ENCODE measurements at regions not wholly inside any gene's neighbourhood (a gene's known extent, or its start where the extent isn't known, plus 50 kb on each side); places are given as distances from the start of the nearest gene placed in this dataset.

DNA sequence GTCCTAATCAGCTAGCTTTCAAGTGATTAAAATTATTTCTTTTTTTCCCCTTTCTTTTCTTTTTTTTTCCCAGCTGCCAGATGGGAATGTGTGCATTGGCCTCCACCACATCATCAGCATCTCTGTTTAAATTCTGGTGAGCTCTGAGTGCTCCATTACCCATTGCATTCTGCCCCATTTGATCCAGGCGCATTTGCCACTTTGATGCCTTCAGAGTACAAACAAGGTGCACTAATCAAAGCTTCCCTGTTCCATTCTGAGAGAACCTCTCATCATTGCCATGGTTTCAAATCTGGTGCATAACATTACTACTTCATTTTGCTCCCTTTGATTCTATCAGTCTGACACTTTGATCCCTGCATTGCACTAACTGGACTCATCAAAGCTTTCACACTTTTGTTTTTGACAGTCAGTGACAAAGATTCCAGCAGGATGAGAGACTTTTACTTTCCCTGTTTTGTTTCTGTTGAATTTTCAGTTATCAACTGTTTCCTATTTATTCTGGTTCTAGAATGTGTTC is 238.8 kb upstream of the PCDH10 start:
- no peak for DNase-seq

DNA sequence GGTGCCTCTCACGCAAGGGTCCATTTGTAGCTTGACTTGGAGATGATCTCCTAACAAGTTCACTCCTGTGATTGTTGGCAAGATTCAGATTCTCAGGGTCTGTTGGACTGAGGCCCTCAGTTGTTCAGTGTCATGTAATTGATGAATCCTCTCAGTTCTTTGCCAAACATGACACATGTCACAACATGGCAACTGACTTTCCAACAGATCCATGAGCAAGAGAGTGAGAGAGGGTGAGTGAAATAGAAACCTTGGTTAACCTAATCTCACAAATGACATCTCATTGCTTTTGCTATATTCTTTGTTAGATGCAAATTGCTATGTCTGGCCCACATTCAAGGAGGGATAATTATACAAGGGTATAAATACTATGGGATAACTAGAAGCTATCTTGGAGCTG is 231.0 kb upstream of the PCDH10 start:
- DNase-seq, result no peak

DNA sequence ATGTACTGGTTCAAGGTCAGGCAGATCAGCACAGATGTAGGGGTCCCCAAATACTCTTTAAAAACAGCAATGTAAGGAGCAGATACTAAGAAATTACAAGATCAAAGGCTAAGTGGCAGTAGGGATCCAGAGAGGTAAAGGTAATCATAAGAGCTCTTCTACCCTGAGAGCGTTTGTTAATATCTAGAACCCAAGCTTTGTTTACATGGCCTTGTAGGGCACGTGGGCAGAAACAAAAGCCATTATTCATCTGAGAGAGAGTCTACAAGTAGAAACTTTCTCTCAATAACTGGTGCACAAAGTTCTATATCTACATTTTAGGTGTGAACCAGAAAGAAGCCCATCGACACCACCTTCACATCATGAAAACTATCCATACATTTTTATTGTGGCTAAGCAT is 225.6 kb upstream of the PCDH10 start:
- no peak for DNase-seq

GRCh38 chr4:132934911-132935310 is 214.2 kb upstream of the PCDH10 start:
- no peak for DNase-seq

- DNase-seq, result no peak
Observed at GRCh38 chr4:132955146-132955545, 193.9 kb upstream of the PCDH10 start.

DNA sequence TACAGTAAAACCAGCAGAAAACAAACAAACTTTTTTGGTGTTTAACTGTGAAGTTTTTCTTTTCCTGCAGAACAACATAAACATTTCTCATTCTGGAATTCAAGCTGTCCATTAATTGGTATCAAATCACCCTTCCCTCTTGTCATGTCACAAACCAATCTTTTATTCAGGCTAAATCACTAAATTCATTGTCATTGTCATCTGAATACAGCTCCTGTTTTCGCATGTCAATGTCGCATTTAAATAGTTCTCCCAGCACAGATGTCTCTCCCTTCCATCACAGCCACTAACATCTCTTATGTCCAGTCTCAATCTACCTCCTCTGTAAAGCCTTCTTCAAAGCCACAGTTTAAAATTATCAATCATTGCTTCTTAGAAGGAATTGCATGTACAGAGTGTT is 192.1 kb upstream of the PCDH10 start:
- DNase-seq, result no peak

- DNase-seq, result no peak
Observed at GRCh38 chr4:132958457-132959263, 190.4 kb upstream of the PCDH10 start.

DNA sequence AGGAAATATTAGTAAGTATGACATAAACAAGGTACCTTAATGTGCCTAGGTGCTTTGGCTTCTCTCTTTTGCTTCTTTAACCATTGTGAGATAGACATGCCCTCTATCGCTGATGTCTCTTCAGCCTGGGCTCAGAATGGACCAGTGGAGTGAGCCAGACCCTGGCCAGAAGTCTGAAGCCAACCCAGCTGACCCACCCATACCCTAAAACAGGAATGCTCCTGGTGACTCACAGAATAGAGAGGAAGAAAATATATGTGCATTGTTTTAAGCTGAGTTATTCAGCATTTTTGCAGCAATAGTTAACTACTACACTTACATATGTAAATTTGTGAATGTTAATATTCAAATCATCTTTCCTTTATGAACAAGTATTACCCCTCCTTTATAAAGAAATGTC is 167.5 kb upstream of the PCDH10 start:
- DNase-seq, result no peak

DNA sequence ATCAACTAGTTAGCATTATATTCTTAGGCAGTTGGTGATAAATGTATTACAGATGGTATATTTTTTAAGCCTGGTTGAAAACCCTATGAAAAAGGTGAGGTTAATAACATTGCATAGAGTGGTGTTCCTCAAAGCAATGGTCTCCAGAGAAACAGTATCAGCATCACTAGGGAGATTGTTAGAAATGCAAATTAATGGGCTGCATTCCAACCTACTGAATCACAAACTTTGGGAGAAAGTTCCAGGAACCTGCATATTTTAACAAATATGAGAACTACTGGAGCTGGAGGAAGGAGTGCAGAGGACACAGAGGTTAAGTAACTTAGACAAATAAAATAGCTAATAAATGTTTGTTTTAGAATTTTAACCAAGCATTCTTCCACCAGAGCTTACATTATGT is 166.9 kb upstream of the PCDH10 start:
- no peak for DNase-seq

DNA sequence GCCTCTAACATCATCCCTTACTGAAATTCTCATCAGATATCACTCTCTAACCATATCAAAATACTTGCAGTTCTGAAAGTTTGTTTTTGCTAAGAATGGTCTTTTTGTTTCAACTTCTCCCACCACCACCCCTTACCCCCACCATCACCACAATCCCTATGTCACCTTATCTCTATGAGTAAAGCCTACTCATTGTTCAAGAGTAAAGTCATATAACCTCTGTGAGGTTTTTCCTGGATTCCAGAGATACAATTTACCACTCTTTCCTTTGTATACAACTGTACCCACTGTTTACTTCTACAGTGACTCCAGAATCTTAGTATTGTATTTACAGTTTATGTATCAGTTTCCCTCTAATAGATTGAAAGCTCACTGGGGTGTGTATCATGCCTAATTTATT is 158.0 kb upstream of the PCDH10 start:
- DNase-seq, result no peak

DNA sequence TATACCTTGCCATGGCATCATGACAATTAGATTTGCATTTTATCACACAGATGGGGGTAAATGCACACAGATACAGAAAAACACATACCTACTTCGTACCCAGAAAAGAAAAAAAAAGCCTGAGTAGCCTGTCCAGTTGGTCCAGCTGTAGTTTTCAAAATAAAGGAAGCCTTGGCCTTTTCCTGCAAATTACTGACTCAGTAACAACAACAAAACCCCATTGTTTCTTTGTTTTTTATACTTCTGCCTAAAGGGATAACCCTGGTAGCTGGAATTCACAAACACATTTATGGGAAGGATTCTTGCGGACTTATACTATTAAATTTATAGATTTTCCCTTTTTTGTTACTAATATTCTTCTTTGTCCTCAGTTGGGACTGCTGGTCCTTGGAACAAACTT is 156.4 kb upstream of the PCDH10 start:
- DNase-seq, result no peak

GRCh38 chr4:132998585-132999230 is 150.4 kb upstream of the PCDH10 start:
- no peak for DNase-seq

DNA sequence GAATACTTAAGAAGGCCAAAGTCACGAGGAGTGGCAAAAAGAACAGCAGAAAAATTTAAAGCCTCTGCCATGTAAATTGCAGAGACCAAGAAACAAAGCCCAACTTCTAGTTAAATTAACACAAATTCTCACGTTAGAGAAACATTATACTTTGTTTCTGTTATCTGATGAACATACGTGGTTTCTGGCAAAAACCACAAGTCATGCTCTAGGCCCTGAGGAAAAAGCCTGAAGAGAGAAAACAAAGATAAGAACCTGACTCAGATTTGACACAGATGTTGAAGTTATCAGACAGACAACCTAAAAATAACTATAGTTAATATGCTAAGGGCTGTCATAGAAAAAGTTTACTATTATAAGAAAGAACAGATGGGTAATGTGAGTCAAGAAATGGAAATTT is 149.1 kb upstream of the PCDH10 start:
- DNase-seq, result no peak

- DNase-seq, result no peak
Observed at GRCh38 chr4:133003169-133003568, 145.9 kb upstream of the PCDH10 start.

- no peak for DNase-seq
Observed at GRCh38 chr4:133014473-133015135, 134.5 kb upstream of the PCDH10 start.

DNA sequence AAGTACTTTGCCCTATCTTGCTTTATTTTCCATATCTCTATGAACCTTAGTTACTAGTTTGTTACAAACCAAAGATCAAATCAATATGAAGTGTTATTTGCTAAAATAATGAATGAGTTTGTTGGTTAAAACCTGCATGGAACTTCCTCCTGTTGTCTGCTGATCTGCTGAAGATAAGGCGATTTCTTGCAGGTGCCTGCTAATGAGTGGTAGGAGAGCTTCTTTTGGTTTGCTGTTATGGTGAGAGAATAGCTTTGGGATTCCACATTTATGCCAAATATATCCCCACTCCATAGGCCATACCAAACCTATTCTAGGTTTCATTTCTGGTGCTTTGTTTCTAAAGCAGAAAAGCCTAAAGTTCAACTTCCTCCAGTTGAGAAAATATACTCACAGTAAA is 103.8 kb upstream of the PCDH10 start:
- no peak for DNase-seq

DNA sequence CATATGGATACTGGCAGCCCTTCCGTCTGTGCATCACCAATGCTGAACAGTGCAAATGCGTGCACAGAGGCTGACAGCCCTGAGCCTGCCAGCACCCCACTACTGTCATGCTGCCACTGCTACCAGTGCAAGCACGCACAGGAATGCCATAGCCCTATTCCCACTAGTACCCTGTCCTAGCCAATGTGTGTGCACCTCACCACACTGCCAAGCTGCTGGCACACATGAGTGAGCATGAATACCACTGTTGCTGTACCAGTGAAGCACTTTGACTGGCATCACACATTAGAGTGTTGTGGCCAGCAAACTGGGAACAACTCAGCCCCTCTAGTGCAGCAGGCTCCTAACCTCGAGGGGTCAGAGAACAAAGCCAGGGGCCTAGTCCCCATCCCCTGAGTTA is 102.9 kb upstream of the PCDH10 start:
- DNase-seq, result no peak

GRCh38 chr4:133058701-133059100 is 90.4 kb upstream of the PCDH10 start:
- DNase-seq, result no peak

GRCh38 chr4:133059117-133059516 is 90.0 kb upstream of the PCDH10 start:
- DNase-seq, result no peak

DNA sequence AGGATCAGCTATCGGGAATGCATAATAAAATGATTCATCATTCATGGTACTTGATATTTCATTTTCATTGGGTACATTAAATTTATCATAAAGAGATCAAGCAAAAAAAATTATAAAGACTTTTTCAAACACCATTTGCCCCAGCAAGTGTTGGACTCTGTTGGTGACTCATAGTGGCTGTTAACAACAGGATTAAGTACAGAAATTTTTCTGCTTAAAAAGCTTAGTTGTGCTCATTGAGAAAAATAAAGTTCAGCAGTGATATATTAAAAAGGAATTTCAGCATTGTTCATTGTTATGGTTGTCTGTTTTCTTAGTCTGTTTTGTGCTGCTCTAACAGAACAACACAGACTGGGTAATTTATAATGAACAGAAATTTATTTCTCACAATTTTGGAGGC is 86.2 kb upstream of the PCDH10 start:
- DNase-seq, result no peak

GRCh38 chr4:133068083-133068482 is 81.0 kb upstream of the PCDH10 start:
- no peak for DNase-seq

DNA sequence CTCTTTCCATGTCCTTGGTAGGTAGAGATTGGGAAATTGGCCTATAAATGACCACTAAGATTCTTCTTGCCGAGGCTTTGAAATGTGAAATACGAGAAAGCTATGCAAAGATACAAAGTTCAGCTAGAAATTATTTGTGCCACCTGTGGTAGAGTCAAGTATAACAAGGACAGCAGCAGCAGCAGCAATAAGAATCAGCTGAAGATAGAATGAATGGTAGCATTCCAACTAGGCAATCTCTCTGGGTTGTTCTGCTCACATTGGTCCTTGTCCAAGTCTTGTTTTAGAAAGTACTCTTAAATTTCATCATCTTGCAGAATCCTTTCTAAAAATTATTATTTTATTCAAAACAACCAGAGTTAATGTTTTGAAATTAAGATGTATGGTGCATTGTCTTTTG is 67.8 kb upstream of the PCDH10 start:
- no peak for DNase-seq

GRCh38 chr4:133084421-133084820 is 64.7 kb upstream of the PCDH10 start:
- no peak for DNase-seq

DNA sequence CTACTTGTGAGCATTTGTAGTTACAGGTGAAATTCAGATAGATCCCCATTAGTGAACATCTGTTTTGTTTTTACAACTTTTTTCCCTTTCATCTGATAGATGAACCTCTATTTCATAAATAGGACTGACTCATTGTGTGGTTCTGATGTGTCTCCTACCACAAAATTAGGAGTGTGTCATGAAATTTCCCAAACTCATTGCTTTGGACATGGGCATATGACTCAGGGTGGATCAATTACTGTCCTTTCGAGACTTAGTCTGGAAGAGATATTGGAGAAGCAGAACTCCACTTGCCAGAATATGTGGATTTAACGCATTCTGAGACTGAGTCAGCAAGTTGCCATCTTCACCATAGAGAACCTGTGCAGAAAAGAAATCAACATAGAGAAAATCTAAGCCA is 53.5 kb upstream of the PCDH10 start:
- no peak for DNase-seq
